IMR-90 (cell line): ENCODE measurements at regions not wholly inside any gene's neighbourhood (a gene's known extent, or its start where the extent isn't known, plus 50 kb on each side); places are given as distances from the start of the nearest gene placed in this dataset.

Experiments used
- BHLHE40 ChIP-seq: fragments of 150-350 bp; IDR thresholded peaks from 2 replicates; pipeline ENCODE4 v1.6.1; 2016; ENCODE audit warnings: mild to moderate bottlenecking, low read depth, low read length
- CEBPB ChIP-seq: IDR thresholded peaks from 2 replicates; pipeline ENCODE4 v1.6.1; 2012; ENCODE audit warnings: low read depth, low read length, improper control_type of control experiment
- CHD1 ChIP-seq: IDR thresholded peaks from 2 replicates; pipeline ENCODE4 v1.6.1; 2012; ENCODE audit warnings: low read depth, low read length, improper control_type of control experiment
- FOS ChIP-seq: fragments of 150-350 bp; IDR thresholded peaks from 2 replicates; pipeline ENCODE4 v1.6.1; 2016; ENCODE audit warnings: low read depth, low read length
- MAFK ChIP-seq: IDR thresholded peaks from 2 replicates; pipeline ENCODE4 v1.6.1; 2012; ENCODE audit warnings: low read depth, low read length, improper control_type of control experiment
- MXI1 ChIP-seq: IDR thresholded peaks from 2 replicates; pipeline ENCODE4 v1.6.1; 2012; ENCODE audit warnings: low read depth, mild to moderate bottlenecking, low read length, moderate library complexity, borderline replicate concordance
- POLR2A ChIP-seq: IDR thresholded peaks from 2 replicates; pipeline ENCODE4 v1.6.1; 2012; ENCODE audit warnings: mild to moderate bottlenecking, low read depth, low read length
- RAD21 ChIP-seq: IDR thresholded peaks from 2 replicates; pipeline ENCODE4 v1.6.1; 2012; ENCODE audit warnings: low read length, improper control_type of control experiment
- RFX5 ChIP-seq: IDR thresholded peaks from 2 replicates; pipeline ENCODE4 v1.8.0; 2012; ENCODE audit warnings: low read depth, mild to moderate bottlenecking, low read length, moderate library complexity
- SMC3 ChIP-seq: fragments of 150-350 bp; IDR thresholded peaks from 2 replicates; pipeline ENCODE4 v1.6.1; 2016; ENCODE audit warnings: low read depth, mild to moderate bottlenecking, antibody characterized with exemption, low read length, moderate library complexity
- TF ChIP-seq, protein P1 (sequence below): conservative IDR thresholded peaks from 2 replicates; pipeline ENCODE4 v1.5.1; 2012; ENCODE audit warnings: mild to moderate bottlenecking, low read depth, low read length, improper control_type of control experiment
- TF ChIP-seq, protein P2 (sequence below): fragments of 150-350 bp; IDR thresholded peaks from 2 replicates; pipeline ENCODE4 v1.6.1; 2017; ENCODE audit warnings: mild to moderate bottlenecking, antibody characterized with exemption, low read length, low read depth
- TF ChIP-seq, protein P3 (sequence below): fragments of 150-350 bp; IDR thresholded peaks from 2 replicates; pipeline ENCODE4 v1.6.1; 2016; ENCODE audit warnings: low read depth, mild to moderate bottlenecking, low read length, moderate library complexity, borderline replicate concordance

DNA sequence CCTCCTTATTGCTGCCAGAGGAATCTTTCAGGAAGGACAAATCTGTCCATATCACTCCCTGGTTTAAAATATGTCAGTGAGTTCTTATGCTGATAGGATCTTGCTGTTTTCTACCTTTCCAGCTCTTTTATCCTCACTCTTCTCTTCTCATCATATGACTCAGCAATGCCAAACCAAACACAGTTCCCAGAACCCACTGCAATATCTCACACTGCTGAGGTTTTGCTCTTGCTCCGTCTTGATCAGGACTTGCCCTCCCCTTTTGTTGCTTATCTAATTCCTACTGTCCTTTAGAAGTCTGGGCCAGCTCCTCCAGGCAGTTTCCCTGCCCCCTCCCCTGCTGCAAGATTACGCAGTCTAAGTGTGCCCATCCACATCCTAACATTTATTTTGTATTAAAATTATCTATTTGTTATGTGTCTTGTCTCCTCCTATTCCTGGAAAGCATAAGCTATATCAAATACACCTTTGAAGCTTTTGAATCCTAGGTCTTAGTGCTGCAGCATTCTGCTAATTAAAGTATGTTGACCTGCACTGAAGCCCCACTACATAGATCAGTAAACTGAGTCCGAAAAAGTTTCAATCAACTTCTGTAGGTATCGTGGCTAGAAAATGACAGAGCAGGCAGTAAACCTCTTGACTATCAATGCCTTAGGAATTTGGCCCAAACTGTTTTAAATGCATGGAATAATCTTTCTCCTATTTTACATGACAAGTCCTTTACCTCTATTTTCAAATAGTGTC lies 119.2 kb upstream of the C11orf87 start:
- TF ChIP-seq, protein P1, sequence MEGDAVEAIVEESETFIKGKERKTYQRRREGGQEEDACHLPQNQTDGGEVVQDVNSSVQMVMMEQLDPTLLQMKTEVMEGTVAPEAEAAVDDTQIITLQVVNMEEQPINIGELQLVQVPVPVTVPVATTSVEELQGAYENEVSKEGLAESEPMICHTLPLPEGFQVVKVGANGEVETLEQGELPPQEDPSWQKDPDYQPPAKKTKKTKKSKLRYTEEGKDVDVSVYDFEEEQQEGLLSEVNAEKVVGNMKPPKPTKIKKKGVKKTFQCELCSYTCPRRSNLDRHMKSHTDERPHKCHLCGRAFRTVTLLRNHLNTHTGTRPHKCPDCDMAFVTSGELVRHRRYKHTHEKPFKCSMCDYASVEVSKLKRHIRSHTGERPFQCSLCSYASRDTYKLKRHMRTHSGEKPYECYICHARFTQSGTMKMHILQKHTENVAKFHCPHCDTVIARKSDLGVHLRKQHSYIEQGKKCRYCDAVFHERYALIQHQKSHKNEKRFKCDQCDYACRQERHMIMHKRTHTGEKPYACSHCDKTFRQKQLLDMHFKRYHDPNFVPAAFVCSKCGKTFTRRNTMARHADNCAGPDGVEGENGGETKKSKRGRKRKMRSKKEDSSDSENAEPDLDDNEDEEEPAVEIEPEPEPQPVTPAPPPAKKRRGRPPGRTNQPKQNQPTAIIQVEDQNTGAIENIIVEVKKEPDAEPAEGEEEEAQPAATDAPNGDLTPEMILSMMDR, result no peak
- TF ChIP-seq POLR2A (no peak), MXI1 (no peak), RAD21 (no peak), FOS (no peak), CHD1 (no peak), RFX5 (no peak), SMC3 (no peak), MAFK (no peak), CEBPB (no peak), BHLHE40 (no peak)
- TF ChIP-seq, protein P2, sequence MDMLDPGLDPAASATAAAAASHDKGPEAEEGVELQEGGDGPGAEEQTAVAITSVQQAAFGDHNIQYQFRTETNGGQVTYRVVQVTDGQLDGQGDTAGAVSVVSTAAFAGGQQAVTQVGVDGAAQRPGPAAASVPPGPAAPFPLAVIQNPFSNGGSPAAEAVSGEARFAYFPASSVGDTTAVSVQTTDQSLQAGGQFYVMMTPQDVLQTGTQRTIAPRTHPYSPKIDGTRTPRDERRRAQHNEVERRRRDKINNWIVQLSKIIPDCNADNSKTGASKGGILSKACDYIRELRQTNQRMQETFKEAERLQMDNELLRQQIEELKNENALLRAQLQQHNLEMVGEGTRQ, result no peak
- TF ChIP-seq, protein P3, sequence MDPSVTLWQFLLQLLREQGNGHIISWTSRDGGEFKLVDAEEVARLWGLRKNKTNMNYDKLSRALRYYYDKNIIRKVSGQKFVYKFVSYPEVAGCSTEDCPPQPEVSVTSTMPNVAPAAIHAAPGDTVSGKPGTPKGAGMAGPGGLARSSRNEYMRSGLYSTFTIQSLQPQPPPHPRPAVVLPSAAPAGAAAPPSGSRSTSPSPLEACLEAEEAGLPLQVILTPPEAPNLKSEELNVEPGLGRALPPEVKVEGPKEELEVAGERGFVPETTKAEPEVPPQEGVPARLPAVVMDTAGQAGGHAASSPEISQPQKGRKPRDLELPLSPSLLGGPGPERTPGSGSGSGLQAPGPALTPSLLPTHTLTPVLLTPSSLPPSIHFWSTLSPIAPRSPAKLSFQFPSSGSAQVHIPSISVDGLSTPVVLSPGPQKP, result no peak
